ENCODE measurements at regions not wholly inside any gene's neighbourhood (a gene's known extent, or its start where the extent isn't known, plus 50 kb on each side); places are given as distances from the start of the nearest gene placed in this dataset.

DNA sequence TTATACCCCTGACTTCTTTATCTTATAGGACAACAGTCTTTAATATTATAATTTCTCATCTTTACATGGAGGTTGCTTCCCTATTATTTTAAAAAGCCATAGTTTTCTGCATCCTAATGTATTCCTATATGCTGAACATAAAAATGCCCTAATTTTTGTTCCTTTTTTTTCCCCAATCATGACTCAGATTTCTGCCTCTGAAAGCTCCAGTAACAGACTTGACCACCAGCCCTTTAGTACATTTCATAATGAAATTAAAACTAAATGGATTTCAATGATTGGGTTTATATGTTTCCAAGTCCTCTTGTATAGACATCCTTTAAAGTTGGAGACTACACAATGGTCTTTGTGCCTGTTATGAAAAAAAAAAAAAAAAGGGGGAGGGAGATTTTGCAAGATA, 712.5 kb downstream of the DIAPH3 start:
- no peak overlapping the region for H3K27ac Mint-ChIP-seq
- H3K4me1 Mint-ChIP-seq: peaks cover 45% of the 10 kb centered on the region
- Histone ChIP-seq H2AFZ (no peak overlapping the region), H3K79me2 (replicated peaks; ENCODE audit: insufficient read depth) (no peaks in the 10 kb centered on the region), H3K4me2 (no peak overlapping the region), H3K36me3 (ENCODE audit: insufficient read depth) (no peaks in the 10 kb centered on the region), H3K27ac (ENCODE audit: low read depth) (no peak overlapping the region), H3K27me3 (ENCODE audit: insufficient read depth) (0 out of 2 replicates have a peak, but pooled peaks cover 12% of the 10 kb centered on the region), H3F3A (replicated peaks; ENCODE audit: low read depth) (no peaks in the 10 kb centered on the region), H3K4me1 (ENCODE audit: insufficient read depth) (peaks cover 31% of the 10 kb centered on the region), H3K4me3 (no peak overlapping the region), H4K20me1 (replicated peaks; ENCODE audit: insufficient read depth) (no peaks in the 10 kb centered on the region), H3K9me2 (ENCODE audit: insufficient read depth) (peaks cover 6% of the 10 kb centered on the region)
- ATAC-seq (no peak), DNase-seq (ENCODE audit: low spot score) (no peak)
- H3K27me3 Mint-ChIP-seq (ENCODE audit: insufficient read depth, low read depth, poor library complexity): peaks cover 12% of the 10 kb centered on the region
- TF ChIP-seq NANOG (IDR thresholded peaks at IDR 0.05; ENCODE audit: borderline replicate concordance) (no peak), ZNF331 (CRISPR knock-in tag; IDR thresholded peaks at IDR 0.05; ENCODE audit: low read depth) (no peak), POLR2AphosphoS5 (IDR thresholded peaks at IDR 0.05; ENCODE audit: low read depth) (no peak), CREB1 (CRISPR knock-in tag; IDR thresholded peaks at IDR 0.05; ENCODE audit: low read depth) (no peak), EZH2phosphoT487 (IDR thresholded peaks at IDR 0.05; ENCODE audit: unreplicated experiment) (no peak), EZH2 (IDR thresholded peaks at IDR 0.05; ENCODE audit: low read depth, unreplicated experiment) (no peak), ZNF114 (CRISPR knock-in tag; IDR thresholded peaks at IDR 0.05) (no peak), JUNB (IDR thresholded peaks at IDR 0.05; ENCODE audit: unreplicated experiment) (no peak), STAT1 (IDR thresholded peaks at IDR 0.05; ENCODE audit: unreplicated experiment) (no peak)
- TF ChIP-seq, protein P1, sequence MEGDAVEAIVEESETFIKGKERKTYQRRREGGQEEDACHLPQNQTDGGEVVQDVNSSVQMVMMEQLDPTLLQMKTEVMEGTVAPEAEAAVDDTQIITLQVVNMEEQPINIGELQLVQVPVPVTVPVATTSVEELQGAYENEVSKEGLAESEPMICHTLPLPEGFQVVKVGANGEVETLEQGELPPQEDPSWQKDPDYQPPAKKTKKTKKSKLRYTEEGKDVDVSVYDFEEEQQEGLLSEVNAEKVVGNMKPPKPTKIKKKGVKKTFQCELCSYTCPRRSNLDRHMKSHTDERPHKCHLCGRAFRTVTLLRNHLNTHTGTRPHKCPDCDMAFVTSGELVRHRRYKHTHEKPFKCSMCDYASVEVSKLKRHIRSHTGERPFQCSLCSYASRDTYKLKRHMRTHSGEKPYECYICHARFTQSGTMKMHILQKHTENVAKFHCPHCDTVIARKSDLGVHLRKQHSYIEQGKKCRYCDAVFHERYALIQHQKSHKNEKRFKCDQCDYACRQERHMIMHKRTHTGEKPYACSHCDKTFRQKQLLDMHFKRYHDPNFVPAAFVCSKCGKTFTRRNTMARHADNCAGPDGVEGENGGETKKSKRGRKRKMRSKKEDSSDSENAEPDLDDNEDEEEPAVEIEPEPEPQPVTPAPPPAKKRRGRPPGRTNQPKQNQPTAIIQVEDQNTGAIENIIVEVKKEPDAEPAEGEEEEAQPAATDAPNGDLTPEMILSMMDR (conservative IDR thresholded peaks at IDR 0.05; ENCODE audit: low read depth in 2 of 2): no peak
- TF ChIP-seq, protein P2, sequence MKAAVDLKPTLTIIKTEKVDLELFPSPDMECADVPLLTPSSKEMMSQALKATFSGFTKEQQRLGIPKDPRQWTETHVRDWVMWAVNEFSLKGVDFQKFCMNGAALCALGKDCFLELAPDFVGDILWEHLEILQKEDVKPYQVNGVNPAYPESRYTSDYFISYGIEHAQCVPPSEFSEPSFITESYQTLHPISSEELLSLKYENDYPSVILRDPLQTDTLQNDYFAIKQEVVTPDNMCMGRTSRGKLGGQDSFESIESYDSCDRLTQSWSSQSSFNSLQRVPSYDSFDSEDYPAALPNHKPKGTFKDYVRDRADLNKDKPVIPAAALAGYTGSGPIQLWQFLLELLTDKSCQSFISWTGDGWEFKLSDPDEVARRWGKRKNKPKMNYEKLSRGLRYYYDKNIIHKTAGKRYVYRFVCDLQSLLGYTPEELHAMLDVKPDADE (IDR thresholded peaks at IDR 0.05): no peak
- TF ChIP-seq, protein P3, sequence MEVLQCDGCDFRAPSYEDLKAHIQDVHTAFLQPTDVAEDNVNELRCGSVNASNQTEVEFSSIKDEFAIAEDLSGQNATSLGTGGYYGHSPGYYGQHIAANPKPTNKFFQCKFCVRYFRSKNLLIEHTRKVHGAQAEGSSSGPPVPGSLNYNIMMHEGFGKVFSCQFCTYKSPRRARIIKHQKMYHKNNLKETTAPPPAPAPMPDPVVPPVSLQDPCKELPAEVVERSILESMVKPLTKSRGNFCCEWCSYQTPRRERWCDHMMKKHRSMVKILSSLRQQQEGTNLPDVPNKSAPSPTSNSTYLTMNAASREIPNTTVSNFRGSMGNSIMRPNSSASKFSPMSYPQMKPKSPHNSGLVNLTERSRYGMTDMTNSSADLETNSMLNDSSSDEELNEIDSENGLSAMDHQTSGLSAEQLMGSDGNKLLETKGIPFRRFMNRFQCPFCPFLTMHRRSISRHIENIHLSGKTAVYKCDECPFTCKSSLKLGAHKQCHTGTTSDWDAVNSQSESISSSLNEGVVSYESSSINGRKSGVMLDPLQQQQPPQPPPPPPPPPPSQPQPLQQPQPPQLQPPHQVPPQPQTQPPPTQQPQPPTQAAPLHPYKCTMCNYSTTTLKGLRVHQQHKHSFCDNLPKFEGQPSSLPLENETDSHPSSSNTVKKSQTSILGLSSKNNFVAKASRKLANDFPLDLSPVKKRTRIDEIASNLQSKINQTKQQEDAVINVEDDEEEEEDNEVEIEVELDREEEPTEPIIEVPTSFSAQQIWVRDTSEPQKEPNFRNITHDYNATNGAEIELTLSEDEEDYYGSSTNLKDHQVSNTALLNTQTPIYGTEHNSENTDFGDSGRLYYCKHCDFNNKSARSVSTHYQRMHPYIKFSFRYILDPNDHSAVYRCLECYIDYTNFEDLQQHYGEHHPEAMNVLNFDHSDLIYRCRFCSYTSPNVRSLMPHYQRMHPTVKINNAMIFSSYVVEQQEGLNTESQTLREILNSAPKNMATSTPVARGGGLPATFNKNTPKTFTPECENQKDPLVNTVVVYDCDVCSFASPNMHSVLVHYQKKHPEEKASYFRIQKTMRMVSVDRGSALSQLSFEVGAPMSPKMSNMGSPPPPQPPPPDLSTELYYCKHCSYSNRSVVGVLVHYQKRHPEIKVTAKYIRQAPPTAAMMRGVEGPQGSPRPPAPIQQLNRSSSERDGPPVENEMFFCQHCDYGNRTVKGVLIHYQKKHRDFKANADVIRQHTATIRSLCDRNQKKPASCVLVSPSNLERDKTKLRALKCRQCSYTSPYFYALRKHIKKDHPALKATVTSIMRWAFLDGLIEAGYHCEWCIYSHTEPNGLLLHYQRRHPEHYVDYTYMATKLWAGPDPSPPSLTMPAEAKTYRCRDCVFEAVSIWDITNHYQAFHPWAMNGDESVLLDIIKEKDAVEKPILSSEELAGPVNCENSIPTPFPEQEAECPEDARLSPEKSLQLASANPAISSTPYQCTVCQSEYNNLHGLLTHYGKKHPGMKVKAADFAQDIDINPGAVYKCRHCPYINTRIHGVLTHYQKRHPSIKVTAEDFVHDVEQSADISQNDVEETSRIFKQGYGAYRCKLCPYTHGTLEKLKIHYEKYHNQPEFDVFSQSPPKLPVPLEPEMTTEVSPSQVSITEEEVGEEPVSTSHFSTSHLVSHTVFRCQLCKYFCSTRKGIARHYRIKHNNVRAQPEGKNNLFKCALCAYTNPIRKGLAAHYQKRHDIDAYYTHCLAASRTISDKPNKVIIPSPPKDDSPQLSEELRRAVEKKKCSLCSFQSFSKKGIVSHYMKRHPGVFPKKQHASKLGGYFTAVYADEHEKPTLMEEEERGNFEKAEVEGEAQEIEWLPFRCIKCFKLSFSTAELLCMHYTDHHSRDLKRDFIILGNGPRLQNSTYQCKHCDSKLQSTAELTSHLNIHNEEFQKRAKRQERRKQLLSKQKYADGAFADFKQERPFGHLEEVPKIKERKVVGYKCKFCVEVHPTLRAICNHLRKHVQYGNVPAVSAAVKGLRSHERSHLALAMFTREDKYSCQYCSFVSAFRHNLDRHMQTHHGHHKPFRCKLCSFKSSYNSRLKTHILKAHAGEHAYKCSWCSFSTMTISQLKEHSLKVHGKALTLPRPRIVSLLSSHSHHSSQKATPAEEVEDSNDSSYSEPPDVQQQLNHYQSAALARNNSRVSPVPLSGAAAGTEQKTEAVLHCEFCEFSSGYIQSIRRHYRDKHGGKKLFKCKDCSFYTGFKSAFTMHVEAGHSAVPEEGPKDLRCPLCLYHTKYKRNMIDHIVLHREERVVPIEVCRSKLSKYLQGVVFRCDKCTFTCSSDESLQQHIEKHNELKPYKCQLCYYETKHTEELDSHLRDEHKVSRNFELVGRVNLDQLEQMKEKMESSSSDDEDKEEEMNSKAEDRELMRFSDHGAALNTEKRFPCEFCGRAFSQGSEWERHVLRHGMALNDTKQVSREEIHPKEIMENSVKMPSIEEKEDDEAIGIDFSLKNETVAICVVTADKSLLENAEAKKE (CRISPR knock-in tag; IDR thresholded peaks at IDR 0.05): no peak
- TF ChIP-seq, protein P4, sequence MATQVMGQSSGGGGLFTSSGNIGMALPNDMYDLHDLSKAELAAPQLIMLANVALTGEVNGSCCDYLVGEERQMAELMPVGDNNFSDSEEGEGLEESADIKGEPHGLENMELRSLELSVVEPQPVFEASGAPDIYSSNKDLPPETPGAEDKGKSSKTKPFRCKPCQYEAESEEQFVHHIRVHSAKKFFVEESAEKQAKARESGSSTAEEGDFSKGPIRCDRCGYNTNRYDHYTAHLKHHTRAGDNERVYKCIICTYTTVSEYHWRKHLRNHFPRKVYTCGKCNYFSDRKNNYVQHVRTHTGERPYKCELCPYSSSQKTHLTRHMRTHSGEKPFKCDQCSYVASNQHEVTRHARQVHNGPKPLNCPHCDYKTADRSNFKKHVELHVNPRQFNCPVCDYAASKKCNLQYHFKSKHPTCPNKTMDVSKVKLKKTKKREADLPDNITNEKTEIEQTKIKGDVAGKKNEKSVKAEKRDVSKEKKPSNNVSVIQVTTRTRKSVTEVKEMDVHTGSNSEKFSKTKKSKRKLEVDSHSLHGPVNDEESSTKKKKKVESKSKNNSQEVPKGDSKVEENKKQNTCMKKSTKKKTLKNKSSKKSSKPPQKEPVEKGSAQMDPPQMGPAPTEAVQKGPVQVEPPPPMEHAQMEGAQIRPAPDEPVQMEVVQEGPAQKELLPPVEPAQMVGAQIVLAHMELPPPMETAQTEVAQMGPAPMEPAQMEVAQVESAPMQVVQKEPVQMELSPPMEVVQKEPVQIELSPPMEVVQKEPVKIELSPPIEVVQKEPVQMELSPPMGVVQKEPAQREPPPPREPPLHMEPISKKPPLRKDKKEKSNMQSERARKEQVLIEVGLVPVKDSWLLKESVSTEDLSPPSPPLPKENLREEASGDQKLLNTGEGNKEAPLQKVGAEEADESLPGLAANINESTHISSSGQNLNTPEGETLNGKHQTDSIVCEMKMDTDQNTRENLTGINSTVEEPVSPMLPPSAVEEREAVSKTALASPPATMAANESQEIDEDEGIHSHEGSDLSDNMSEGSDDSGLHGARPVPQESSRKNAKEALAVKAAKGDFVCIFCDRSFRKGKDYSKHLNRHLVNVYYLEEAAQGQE (IDR thresholded peaks at IDR 0.05; ENCODE audit: unreplicated experiment): no peak
- no peaks in the 10 kb centered on the region for H3K36me3 Mint-ChIP-seq (ENCODE audit: low read depth)
- H3K9me3 Mint-ChIP-seq: no peaks in the 10 kb centered on the region
- no peak overlapping the region for H3K4me3 Mint-ChIP-seq

Measured in GM23338 (cell line).